Activated naive CD8-positive, alpha-beta T cell treated with anti-CD3 and anti-CD28 coated beads, Interleukin-2, amount 50 U/mL, for 24 hours (primary cell): ENCODE measurements at regions not wholly inside any gene's neighbourhood (a gene's known extent, or its start where the extent isn't known, plus 50 kb on each side); places are given as distances from the start of the nearest gene placed in this dataset.

Experiments
- ATAC-seq: fragments of 150-1000 bp; cut with Tn5 transposase; one replicate; pipeline ENCODE4 v1.10.0; 2021
- DNase-seq: peaks from one replicate; pipeline ENCODE4 v3.0.0; 2021
- H3K27ac Mint-ChIP-seq: one replicate; pipeline ENCODE4 v1.8.0; 2021; ENCODE audit warnings: mild to moderate bottlenecking, mixed read lengths
- H3K27me3 Mint-ChIP-seq: one replicate; pipeline ENCODE4 v1.8.0; 2021; ENCODE audit warnings: mixed read lengths
- H3K36me3 Mint-ChIP-seq: one replicate; pipeline ENCODE4 v1.8.0; 2021; ENCODE audit warnings: low read depth, mixed read lengths
- H3K4me1 Mint-ChIP-seq: one replicate; pipeline ENCODE4 v1.8.0; 2021; ENCODE audit warnings: mixed read lengths
- H3K4me3 Mint-ChIP-seq: one replicate; pipeline ENCODE4 v1.8.0; 2021; ENCODE audit warnings: mild to moderate bottlenecking, moderate library complexity, mixed read lengths
- H3K9me3 Mint-ChIP-seq: one replicate; pipeline ENCODE4 v1.8.0; 2021; ENCODE audit warnings: mixed read lengths

DNA sequence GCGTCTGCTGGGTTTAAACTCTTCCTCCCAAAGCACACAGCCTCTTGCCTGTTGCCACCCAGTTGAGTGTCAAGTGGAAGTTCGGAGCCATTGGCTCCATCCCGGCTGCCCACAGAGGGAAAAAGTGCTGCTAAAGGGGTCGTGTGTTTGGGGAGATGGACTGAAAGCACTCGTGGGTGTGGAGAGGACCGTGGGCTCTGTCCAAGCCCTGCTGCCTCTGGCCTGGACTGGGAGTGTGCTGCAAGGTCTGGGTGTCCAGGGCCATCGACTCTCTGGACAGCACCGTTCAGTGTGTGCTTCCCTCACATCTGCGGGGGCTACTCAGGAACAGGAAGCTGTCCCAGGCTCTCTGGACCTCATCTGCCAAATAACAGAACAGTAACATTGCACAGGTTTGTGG lies 269.3 kb downstream of the DLL1 start:
- Mint-ChIP-seq H3K27ac (no peak overlapping the region), H3K27me3 (peaks cover 16% of the 10 kb centered on the region), H3K36me3 (no peaks in the 10 kb centered on the region), H3K4me3 (no peak overlapping the region), H3K9me3 (no peaks in the 10 kb centered on the region), H3K4me1 (no peaks in the 10 kb centered on the region)
- DNase-seq = no peak
- no peak for ATAC-seq

DNA sequence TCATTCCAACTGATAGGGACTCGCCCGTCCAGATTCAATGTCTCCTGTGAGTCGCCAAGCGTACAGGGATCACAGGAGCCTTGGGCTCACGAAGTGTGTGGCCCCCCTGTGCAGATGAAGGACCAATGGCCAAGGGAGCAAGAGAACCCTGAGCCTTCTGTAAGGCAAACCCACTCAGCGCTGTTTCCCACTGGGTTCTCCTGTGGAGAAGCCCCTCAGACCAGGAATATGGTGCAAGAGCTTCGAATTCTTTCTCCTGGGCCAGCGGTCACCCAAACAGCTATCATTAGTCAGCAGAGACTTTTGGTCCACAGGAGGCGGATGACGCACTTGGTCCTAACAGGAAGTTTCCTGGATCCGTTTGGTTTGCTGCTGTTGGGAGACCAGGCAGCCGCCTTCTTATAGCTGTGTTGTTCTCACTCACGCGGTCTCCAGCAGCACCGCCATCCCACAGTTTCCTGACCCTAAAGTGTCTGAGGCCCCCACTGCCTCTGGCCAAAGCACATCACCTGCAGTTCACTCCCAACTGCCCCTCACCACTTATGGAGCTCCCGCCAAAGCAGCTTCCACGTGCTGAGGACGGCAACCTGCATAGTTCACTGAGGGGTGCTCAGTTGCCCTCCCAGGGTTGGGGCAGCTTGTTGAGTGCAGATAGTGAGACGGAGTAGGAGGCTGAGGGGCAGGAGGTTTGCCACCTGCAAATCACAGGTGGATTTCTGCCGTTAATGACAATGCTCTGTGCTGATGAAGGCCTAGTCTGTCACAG lies 268.6 kb downstream of the ERMARD start:
- Mint-ChIP-seq H3K36me3 (no peaks in the 10 kb centered on the region), H3K27me3 (peaks cover 25% of the 10 kb centered on the region), H3K9me3 (no peaks in the 10 kb centered on the region), H3K27ac (no peak overlapping the region), H3K4me3 (no peak overlapping the region), H3K4me1 (no peaks in the 10 kb centered on the region)
- ATAC-seq (no peak), DNase-seq (no peak)

DNA sequence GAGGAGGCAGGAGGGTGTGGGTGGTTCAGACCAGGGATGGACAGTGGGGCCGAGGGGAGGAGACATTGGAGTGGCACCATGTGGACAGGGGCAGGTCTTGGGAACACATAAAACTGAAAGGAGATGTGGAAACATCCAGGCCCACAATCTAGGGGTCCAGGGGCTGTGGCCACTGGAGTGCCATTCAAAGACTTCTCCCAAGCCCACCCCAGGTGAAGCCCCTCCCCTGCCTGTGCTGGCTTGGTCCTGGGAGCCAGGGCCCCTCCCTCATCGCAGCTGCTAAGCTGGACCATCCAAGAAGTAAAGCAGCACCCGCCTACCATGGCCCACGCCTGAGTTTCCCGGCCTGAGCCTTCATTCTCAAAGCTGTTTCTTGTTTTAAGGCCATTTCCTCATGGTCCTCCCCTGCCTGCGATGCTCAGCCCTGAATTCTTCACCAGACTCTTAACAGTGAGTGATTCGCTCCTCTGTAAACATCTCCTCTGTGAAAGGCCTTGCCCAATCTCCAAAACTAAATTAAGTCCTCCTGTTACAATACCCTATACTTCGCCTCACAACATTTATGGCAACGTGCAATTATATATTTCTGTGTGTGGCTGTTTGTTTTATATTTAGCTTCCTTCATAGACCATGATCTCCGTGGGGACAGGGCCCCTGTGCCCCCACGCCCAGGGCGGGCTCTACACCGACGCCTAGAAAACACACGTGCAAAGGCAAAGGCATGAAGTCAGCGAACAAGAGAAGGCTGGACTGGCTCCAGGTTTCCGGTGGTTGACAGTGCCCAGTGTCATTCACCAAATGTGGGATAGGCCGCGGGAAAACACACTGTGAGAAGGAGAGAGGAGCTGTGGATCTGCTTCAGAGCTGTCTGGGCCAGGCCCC lies 267.8 kb downstream of the ERMARD start:
- ATAC-seq = no peak
- Mint-ChIP-seq H3K36me3 (no peaks in the 10 kb centered on the region), H3K4me3 (no peak overlapping the region), H3K9me3 (no peaks in the 10 kb centered on the region), H3K27me3 (peaks cover 26% of the 10 kb centered on the region), H3K4me1 (no peaks in the 10 kb centered on the region), H3K27ac (no peak overlapping the region)
- no peak for DNase-seq

DNA sequence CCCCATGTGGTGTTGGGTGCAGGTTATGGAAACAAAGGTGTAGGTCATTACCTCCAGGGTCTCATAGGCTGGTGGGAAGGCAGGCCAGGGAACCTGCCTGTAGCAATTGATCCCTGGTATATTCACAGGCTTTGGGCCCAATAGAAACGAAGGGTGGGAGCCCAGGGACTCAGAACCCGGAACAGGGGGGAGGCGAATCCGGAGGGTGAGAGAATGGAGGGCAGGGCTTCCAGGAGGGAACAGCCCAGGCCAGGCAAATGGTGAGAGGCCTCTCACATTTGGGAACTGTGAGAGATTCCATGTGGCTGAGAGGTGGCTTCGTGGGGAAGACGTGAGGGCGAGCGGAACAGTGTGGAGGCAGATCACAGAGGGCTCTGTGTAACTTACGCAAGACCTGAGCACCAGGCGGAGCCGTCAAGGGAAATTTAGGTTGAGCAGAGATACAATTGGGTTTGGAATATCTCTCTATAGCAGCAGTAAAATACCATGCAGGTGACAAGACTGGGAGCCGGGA lies 267.1 kb downstream of the ERMARD start:
- DNase-seq (no peak), ATAC-seq (no peak)
- Mint-ChIP-seq H3K36me3 (no peaks in the 10 kb centered on the region), H3K9me3 (no peaks in the 10 kb centered on the region), H3K4me3 (no peak overlapping the region), H3K27ac (no peak overlapping the region), H3K4me1 (no peaks in the 10 kb centered on the region), H3K27me3 (peaks cover 26% of the 10 kb centered on the region)

DNA sequence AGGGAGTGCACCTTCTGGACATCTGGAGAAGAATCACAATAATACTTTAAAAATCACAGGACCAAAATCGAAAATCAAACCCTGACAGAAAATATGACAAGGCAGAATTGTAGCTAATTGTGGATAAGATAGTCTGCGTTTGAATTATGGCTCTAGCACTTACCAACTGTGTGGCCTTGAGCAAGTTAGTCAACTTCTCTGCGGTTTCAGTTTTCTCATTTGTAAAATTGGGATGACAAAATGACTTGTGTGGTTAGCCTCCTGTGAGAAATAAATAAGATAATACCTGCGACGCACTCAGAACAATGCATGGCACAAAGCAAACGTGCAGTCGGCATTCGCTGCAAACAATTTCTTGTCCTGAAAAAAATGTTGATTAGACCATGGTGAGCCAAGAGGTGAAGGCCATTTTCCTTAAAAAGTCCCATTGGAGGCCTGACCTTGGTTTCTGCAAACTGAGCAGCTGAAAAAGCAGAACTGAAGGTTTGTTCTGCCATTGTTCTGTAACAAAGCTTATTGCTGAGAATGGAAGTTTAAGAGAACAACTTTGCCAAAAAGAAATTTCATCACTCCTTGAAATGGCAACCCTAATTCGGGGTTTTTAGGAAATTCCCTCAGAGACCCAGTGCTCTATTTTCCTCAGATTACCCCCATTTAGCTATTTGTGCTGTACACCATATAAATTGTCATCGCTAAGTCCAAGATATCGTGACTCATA lies 266.3 kb downstream of the ERMARD start:
- H3K27ac Mint-ChIP-seq = no peak overlapping the region
- no peak overlapping the region for H3K4me3 Mint-ChIP-seq
- no peaks in the 10 kb centered on the region for H3K36me3 Mint-ChIP-seq
- peaks cover 31% of the 10 kb centered on the region for H3K27me3 Mint-ChIP-seq
- no peaks in the 10 kb centered on the region for H3K9me3 Mint-ChIP-seq
- ATAC-seq (no peak), DNase-seq (no peak)
- no peaks in the 10 kb centered on the region for H3K4me1 Mint-ChIP-seq

DNA sequence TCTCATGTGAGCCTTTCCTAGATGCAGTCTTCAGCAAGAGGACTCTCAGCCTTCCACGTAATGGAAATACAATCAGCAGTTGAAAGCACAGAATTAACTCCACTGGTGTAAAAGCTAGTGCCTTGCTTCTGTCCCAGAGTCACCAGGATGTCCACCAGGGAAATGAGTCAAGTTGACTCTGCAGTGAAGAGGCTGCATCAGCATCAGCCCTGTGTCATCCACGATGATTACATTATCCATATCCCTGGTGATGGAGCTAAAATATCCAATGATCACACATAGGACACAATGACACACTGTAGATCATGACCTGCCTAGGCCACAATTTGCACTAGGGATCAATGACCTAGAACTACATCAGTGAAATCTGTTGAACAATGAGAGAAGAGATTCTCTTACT lies 262.4 kb downstream of the ERMARD start:
- H3K36me3 Mint-ChIP-seq = no peaks in the 10 kb centered on the region
- H3K27me3 Mint-ChIP-seq = peaks cover 38% of the 10 kb centered on the region
- no peaks in the 10 kb centered on the region for H3K9me3 Mint-ChIP-seq
- H3K4me3 Mint-ChIP-seq = no peak overlapping the region
- H3K27ac Mint-ChIP-seq = no peak overlapping the region
- no peaks in the 10 kb centered on the region for H3K4me1 Mint-ChIP-seq
- ATAC-seq (no peak), DNase-seq (no peak)

DNA sequence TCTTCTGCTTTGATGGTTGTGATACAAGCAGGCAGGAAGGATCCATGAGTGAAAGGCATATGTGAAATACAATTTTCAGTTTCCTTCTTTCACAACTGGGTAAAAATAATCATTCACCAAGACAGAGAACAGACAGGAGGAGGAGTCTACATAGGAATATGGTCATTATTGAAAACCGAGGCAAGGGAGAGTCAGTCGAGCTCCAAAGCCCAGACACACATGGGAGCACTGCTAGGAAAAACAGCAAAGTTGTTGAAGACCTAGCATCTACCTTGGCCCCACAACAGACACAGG lies 260.6 kb downstream of the ERMARD start:
- DNase-seq (no peak), ATAC-seq (no peak)
- H3K27ac Mint-ChIP-seq = no peak overlapping the region
- no peak overlapping the region for H3K4me3 Mint-ChIP-seq
- H3K36me3 Mint-ChIP-seq = no peaks in the 10 kb centered on the region
- no peaks in the 10 kb centered on the region for H3K9me3 Mint-ChIP-seq
- no peaks in the 10 kb centered on the region for H3K4me1 Mint-ChIP-seq
- H3K27me3 Mint-ChIP-seq = peaks cover 29% of the 10 kb centered on the region

DNA sequence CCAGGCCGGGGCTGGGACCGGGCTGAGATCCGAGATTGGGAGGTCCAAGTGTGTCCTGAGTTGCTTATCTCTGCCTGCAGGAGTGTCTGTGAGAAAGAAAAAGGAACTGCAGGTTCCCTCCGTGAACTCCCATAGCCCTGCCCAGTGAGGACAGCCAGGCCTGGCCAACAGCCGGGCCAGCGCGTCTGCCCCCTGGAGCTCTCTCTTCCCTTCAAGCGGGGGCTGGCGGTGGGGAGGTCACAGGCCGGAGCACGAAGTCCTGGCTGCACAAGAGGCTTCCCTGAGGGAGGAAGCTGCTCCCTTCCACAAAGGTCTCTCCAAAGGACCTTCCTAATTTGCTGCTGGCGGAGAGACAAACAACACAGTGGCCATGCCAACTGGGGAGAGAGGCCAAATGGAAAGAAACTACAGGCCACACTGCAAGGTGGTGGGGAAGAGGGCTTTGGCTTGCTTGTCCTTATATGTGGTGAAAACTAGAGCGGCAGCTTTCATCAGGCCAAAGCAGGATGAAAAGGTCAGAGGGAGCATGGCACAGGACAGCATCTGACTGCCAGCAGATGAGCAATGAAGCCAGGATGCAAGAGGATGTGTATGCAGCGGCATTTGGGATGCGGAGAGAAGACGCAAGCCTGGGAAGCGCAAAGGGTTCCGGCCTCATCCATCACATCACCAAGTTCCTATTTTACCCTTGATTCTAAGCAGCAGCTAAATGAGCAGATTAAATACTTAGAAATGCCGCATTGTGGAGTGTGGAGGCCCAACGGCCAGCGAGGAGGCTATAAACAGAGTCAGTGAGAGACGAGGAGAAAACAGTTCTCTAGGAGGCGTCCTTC lies 260.0 kb downstream of the ERMARD start:
- Mint-ChIP-seq H3K27me3 (peaks cover 29% of the 10 kb centered on the region), H3K4me1 (no peaks in the 10 kb centered on the region), H3K9me3 (no peaks in the 10 kb centered on the region), H3K27ac (no peak overlapping the region), H3K4me3 (no peak overlapping the region), H3K36me3 (no peaks in the 10 kb centered on the region)
- no peak for ATAC-seq
- no peak for DNase-seq

DNA sequence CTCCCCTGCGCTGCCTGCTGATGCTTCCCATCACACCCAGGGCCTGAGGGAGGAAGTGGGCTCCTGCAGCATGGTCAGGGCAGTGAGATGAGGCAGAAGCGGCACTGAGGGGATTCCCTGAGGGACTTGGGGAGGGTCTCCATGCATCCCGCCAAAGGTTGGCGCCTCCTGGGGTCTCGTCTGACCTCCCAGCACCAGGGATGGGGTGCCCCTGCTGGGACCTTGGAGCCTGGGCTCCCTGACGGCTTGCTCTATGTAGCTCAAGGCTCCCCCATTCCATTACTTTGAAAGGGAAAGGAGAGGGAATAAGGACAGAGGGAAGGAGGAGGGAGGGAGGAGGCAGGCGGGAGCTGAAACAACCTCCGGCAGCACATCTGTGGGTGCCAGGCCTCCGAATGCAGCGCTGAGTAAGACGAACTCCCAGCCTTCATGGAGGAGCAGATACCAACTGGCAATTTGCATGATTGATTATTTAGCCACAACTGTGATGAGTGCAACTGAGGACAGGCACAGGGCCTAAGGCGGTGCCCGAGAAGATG lies 259.3 kb downstream of the ERMARD start:
- no peak for ATAC-seq
- Mint-ChIP-seq H3K27me3 (peaks cover 23% of the 10 kb centered on the region), H3K4me1 (peaks cover 3% of the 10 kb centered on the region), H3K4me3 (no peak overlapping the region), H3K9me3 (no peaks in the 10 kb centered on the region), H3K27ac (no peak overlapping the region), H3K36me3 (no peaks in the 10 kb centered on the region)
- no peak for DNase-seq

DNA sequence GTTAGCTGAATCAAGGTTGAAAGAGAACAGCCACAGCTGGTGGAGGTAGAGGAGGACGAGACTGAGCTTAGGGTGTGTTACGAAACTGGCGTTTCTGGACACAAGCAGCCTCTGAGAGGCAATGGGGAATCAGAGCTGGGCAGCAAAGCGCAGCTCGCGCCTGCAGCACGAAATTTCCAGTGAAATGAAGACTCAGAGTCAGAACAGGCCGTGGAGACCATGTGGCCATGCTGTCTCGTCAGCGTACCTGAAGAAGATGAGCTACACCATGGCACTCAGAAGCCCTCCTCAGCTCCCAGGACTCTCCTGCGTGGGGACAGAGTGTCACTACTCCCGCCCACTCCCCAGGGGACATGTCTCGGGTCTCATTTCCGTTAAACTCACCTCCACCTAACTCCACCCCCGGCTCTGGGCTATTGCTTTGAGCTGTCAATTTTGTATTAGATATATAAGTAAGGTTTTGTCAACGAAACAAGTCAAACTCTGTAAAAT lies 256.9 kb downstream of the ERMARD start:
- Mint-ChIP-seq H3K4me1 (peaks cover 11% of the 10 kb centered on the region), H3K27ac (no peak overlapping the region), H3K4me3 (no peak overlapping the region), H3K36me3 (peaks cover 10% of the 10 kb centered on the region), H3K27me3 (peaks cover 12% of the 10 kb centered on the region), H3K9me3 (peaks cover 13% of the 10 kb centered on the region)
- ATAC-seq (no peak), DNase-seq (no peak)

DNA sequence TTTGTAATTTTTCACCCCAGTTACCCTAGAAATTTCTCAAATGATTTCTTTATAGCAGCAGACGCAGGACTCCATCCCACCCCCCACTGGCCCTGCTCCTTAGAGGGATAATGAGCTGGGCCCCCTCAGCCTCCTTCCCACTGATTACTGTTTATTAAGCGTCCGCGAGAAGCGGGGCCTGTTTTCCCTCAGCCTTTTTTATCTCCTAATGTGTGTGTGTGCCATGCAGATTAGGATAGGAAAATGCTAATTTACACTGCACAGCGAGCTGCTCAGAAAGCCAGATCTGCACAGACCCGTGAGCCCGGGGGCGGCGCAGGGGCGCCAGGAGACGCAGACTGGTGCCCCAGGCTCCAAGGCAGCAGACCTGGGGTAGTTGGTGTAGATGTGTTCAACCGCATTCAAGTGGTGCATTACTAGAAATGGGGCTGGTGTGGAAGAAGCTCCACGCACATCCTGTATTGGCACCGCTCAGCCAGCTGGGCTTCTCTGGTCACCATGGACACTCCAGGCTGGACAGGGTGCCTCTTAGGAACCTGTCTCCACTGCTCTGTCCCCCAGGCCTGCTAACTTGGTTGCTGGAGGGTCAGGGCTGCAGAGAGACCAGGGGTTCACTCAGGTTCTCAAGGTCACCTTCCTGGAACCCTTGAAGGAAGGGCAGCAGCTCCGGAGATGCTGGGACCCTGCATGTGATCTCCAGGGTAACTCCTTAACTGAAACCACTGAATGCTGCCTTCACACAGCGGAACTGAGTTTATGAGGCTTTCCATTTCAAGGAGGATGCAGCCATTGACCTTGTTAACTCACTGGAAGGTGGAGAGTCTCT lies 256.3 kb downstream of the ERMARD start:
- Mint-ChIP-seq H3K36me3 (peaks cover 10% of the 10 kb centered on the region), H3K27me3 (peaks cover 6% of the 10 kb centered on the region), H3K4me1 (peaks cover 11% of the 10 kb centered on the region), H3K4me3 (no peak overlapping the region), H3K27ac (no peak overlapping the region), H3K9me3 (peaks cover 13% of the 10 kb centered on the region)
- DNase-seq (no peak), ATAC-seq (no peak)

DNA sequence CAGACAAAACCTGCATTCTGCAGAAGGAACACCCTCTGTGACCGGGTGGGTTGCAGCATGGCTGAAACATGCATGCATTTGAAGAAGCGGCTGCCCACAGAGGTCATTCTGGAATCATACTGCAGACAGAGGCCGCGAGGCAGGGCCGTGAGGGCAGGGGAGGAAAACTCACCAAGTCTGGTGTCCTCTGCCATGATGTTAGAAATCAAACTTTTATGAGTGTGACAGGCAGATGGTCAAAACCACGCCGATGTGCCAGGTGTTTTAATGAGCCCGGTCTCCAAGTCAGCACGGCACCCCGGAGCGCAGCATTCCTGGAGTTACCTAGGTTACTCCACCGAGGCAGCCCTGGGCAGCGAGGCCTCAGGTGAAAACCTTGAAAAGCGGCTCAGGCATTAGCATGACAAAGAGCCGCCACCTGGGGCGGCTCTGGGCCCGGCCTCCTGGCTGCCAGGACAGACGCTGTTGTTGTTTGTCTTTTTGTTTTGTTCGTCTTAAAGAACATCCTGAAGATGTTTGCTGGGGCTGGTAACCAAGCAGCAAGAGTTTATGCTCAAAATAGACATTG lies 255.6 kb downstream of the ERMARD start:
- H3K9me3 Mint-ChIP-seq = peaks cover 20% of the 10 kb centered on the region
- H3K27me3 Mint-ChIP-seq = peaks cover 3% of the 10 kb centered on the region
- ATAC-seq (no peak), DNase-seq (no peak)
- H3K27ac Mint-ChIP-seq = no peak overlapping the region
- H3K4me1 Mint-ChIP-seq = peaks cover 11% of the 10 kb centered on the region
- no peak overlapping the region for H3K4me3 Mint-ChIP-seq
- peaks cover 15% of the 10 kb centered on the region for H3K36me3 Mint-ChIP-seq
